SK-N-MC (cell line): ENCODE measurements at regions not wholly inside any gene's neighbourhood (a gene's known extent, or its start where the extent isn't known, plus 50 kb on each side); places are given as distances from the start of the nearest gene placed in this dataset.

ENCODE experiments used
- DNase-seq: peaks from one replicate; pipeline ENCODE4 v3.0.0-alpha.2; 2011; ENCODE audit warnings: low read depth, low spot score
- H3K27ac ChIP-seq: fragments of 200-600 bp; sonication (generic); 2 replicates; pipeline ENCODE4 v1.5.1; 2016; ENCODE audit warnings: mixed run types
- H3K36me3 ChIP-seq: fragments of 200-600 bp; sonication (generic); 2 replicates; pipeline ENCODE4 v1.6.1; 2017; ENCODE audit warnings: antibody characterized with exemption, low read length, mixed read lengths; ENCODE audit not compliant: insufficient read depth
- H3K4me3 ChIP-seq: fragments of 200-600 bp; sonication (generic); 2 replicates; pipeline ENCODE4 v1.5.1; 2016
- H3K9ac ChIP-seq: fragments of 200-600 bp; sonication (generic); 2 replicates; pipeline ENCODE4 v1.8.0; 2017; ENCODE audit warnings: mixed run types, mixed read lengths; ENCODE audit not compliant: insufficient read length
- H3K9me3 ChIP-seq: fragments of 200-600 bp; sonication (generic); 2 replicates; pipeline ENCODE4 v1.6.1; 2017; ENCODE audit warnings: low read depth, mild to moderate bottlenecking, antibody characterized with exemption, low read length, moderate library complexity, mixed read lengths
- EZH2 ChIP-seq: fragments of 200-600 bp; sonication (generic); IDR thresholded peaks from one replicate; pipeline ENCODE4 v1.6.1; 2017; ENCODE audit warnings: antibody characterized with exemption
- FOXP2 ChIP-seq: optimal IDR thresholded peaks from 2 replicates; pipeline ENCODE3; 2011; ENCODE audit warnings: mild to moderate bottlenecking, moderate library complexity; ENCODE audit not compliant: insufficient read depth; ENCODE audit errors: extremely low read length, control extremely low read depth
- POLR2AphosphoS5 ChIP-seq: IDR thresholded peaks from 2 replicates; pipeline ENCODE4 v1.6.1; 2012; ENCODE audit warnings: mild to moderate bottlenecking, low read depth, low read length, borderline replicate concordance

GRCh38 chr5:37991301-37992299, 151.8 kb upstream of the GDNF start:
- Histone ChIP-seq H3K27ac (no peak overlapping the region), H3K9me3 (no peaks in the 10 kb centered on the region), H3K36me3 (no peaks in the 10 kb centered on the region), H3K9ac (no peak overlapping the region), H3K4me3 (no peak overlapping the region)
- TF ChIP-seq EZH2, result no peak
- TF ChIP-seq FOXP2, result no peak
- DNase-seq, result no peak

- no peak overlapping the region for H3K4me3 ChIP-seq
- no peak for DNase-seq
- TF ChIP-seq FOXP2 (no peak), EZH2 (no peak), POLR2AphosphoS5 (no peak)
- no peaks in the 10 kb centered on the region for H3K36me3 ChIP-seq
- H3K9ac ChIP-seq, result no peak overlapping the region
- no peak overlapping the region for H3K27ac ChIP-seq
- no peaks in the 10 kb centered on the region for H3K9me3 ChIP-seq
These were observed 150.0 kb upstream of the GDNF start for GRCh38 chr5:37989884-37990283.

GRCh38 chr5:37988454-37989046, 148.7 kb upstream of the GDNF start:
- no peak overlapping the region for H3K9ac ChIP-seq
- no peak for TF ChIP-seq POLR2AphosphoS5
- TF ChIP-seq FOXP2, result no peak
- no peak for TF ChIP-seq EZH2
- no peaks in the 10 kb centered on the region for H3K36me3 ChIP-seq
- H3K9me3 ChIP-seq, result no peaks in the 10 kb centered on the region
- no peak overlapping the region for H3K4me3 ChIP-seq
- no peak for DNase-seq
- no peak overlapping the region for H3K27ac ChIP-seq

GRCh38 chr5:37984300-37984699, 144.5 kb upstream of the GDNF start:
- Histone ChIP-seq H3K36me3 (no peaks in the 10 kb centered on the region), H3K4me3 (no peak overlapping the region), H3K27ac (no peak overlapping the region), H3K9me3 (no peaks in the 10 kb centered on the region), H3K9ac (no peak overlapping the region)
- TF ChIP-seq POLR2AphosphoS5, result no peak
- no peak for TF ChIP-seq FOXP2
- DNase-seq, result no peak

GRCh38 chr5:37983463-37983862, 143.6 kb upstream of the GDNF start:
- no peak for DNase-seq
- Histone ChIP-seq H3K9me3 (no peaks in the 10 kb centered on the region), H3K4me3 (no peak overlapping the region), H3K9ac (no peak overlapping the region), H3K27ac (no peak overlapping the region), H3K36me3 (no peaks in the 10 kb centered on the region)
- TF ChIP-seq FOXP2, result no peak
- no peak for TF ChIP-seq EZH2
- TF ChIP-seq POLR2AphosphoS5, result no peak

GRCh38 chr5:37979559-37979958, 139.7 kb upstream of the GDNF start:
- H3K9me3 ChIP-seq, result no peaks in the 10 kb centered on the region
- no peak overlapping the region for H3K9ac ChIP-seq
- no peak for TF ChIP-seq FOXP2
- no peak for TF ChIP-seq POLR2AphosphoS5
- TF ChIP-seq EZH2, result no peak
- H3K4me3 ChIP-seq, result no peak overlapping the region
- DNase-seq, result no peak
- H3K27ac ChIP-seq, result no peak overlapping the region
- no peaks in the 10 kb centered on the region for H3K36me3 ChIP-seq

GRCh38 chr5:37975531-37975930, 135.7 kb upstream of the GDNF start:
- peak overlapping the region; percentile 13 for H3K9ac ChIP-seq
- no peak for TF ChIP-seq FOXP2
- no peak for TF ChIP-seq EZH2
- no peak for TF ChIP-seq POLR2AphosphoS5
- DNase-seq, result peak; percentile 37

GRCh38 chr5:37971483-37972024, 131.7 kb upstream of the GDNF start:
- no peak overlapping the region for H3K9ac ChIP-seq
- H3K4me3 ChIP-seq, result no peak overlapping the region
- H3K36me3 ChIP-seq, result no peaks in the 10 kb centered on the region
- TF ChIP-seq EZH2 (no peak), FOXP2 (no peak), POLR2AphosphoS5 (no peak)
- H3K9me3 ChIP-seq, result no peaks in the 10 kb centered on the region
- DNase-seq, result no peak
- peak overlapping the region; percentile 38; the same call in 1 of the 2 replicates for H3K27ac ChIP-seq

More at GRCh38 chr5:37975531-37975930, 135.7 kb upstream of the GDNF start:
- Histone ChIP-seq H3K9me3 (no peaks in the 10 kb centered on the region), H3K36me3 (no peaks in the 10 kb centered on the region), H3K27ac (peak overlapping the region; percentile 82), H3K4me3 (peak overlapping the region; percentile 59)
